GM19467 (cell line): ENCODE measurements at regions not wholly inside any gene's neighbourhood (a gene's known extent, or its start where the extent isn't known, plus 50 kb on each side); places are given as distances from the start of the nearest gene placed in this dataset.

ENCODE experiments used
- ATAC-seq: cut with Tn5 transposase; IDR thresholded peaks from one replicate; pipeline ENCODE4 v1.9.1; 2021; ENCODE audit warnings: mild to moderate bottlenecking, moderate library complexity; ENCODE audit not compliant: unreplicated experiment

DNA sequence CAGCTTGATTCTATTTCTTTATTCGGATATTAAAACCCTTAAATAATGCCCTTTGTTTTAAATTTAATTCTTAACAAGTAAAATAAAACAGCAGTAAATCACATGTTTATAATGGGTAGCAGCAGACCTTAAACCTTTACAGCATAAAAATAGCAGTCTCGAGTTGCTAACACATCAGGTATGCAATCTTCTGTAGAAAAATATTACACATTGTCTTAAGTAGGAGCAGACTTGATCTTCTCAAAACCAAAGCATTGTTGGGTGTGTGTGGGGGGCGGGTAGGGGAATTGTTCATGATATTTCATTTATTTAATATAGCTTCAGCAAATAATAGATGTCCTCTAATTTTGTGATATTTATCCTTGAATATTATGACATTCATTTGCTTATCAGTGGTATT, 331.4 kb downstream of the PCDH7 start:
- ATAC-seq = no peak

DNA sequence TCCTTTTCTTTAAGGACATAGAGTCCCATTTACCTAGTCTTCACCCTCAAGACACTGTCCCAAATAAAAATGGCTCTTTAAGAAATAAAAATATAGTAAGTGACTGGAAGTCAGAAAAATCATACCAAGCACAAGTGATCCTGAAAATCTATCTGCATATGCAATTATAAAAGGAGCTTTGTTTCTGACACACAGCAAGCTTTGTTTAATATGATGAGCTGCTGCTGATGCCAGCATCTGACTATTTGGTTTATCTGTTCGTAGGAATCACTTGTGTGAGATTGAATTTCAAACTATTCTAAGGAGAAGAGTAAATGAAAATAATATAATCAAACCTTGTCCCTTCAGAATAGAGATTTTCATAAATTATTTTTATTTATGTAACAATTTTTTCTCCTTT, 332.4 kb downstream of the PCDH7 start:
- no peak for ATAC-seq

DNA sequence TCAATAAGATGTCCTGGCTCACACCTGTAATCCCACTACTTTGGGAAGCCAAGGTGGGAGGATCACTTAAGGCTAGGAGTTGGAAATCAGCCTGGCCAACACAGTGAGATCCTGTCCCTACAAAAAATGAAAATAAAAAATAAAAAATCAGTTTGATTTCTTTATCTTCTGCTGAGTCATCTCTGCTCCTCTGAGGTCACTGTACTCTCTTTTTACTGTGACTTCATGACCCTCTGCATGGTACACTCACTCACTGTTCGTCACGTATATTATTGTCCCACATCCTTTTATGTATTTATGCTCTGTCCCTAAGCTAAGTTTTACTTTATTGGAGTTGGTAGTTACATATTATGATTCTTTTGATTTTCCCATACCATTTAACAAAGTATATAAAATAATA, 333.3 kb downstream of the PCDH7 start:
- no peak for ATAC-seq

DNA sequence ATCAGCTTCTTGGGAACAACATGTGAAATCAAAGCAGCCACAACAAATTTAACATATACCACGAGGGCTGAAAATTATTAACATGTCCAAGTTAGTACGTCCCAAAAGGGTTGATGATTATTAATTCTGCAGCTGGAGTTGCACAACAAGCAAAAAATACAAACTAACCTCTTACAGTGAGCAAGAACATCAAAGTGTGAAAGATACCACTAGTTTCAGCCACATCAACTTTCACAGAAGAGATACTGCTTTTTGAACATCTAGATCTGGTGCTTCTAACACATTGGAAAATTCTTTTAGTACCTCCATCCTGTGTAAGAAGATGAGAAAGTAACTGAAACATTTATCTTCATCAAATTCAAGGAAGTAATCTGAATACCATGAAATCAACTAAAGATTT, 334.1 kb downstream of the PCDH7 start:
- no peak for ATAC-seq

DNA sequence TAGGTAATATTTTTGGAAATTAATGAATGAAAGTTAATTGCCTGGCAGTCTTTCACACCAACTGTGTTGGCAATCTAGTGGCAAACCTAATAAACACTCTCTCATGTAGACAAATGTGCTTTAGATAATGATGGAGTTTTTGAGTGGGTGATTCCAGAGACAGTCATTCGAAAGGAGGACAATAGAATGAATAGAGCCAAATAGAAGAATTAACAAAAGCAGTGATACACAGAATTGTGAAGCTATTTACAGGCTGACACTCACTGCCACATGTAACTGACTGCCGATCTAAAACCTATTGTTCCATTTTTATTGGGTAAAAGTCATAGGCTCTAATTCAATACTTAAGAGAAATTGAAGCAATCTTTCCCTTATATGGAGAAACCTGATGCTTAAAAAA, 338.5 kb downstream of the PCDH7 start:
- ATAC-seq = no peak

DNA sequence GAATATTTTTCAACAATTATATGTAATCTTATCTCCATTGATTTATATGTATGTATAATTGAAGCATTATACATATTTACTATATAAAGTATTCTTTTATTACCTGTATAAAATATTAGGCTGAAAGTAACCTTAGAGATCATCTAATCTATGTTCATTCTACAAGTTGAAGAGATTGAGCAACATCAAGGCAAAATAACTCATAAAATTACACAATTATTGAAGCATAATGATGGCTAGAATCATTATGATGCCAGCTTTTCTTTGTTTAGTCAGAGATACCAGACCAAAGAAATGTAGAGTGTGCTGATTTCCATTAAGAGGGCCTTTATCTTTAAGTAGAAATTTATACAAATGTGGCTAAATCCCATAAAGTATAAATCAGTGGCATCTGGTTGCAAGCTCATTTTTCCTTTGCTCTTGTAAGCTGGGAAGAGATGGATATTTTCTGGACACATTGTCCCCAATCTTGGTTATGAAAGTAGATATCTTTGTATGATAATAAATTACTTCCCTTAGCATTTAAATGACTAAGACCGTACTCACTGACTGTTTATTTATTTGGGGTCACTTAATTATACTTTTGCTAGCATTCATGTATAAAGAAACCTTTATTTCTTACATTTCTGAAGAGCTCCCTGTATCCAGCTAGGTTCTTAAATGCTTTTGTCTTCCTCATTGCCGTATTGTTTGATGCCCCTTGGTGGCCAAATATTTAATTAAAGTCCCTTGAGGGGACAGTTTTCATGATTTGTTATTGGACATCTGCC, 339.8 kb downstream of the PCDH7 start:
- ATAC-seq = no peak

DNA sequence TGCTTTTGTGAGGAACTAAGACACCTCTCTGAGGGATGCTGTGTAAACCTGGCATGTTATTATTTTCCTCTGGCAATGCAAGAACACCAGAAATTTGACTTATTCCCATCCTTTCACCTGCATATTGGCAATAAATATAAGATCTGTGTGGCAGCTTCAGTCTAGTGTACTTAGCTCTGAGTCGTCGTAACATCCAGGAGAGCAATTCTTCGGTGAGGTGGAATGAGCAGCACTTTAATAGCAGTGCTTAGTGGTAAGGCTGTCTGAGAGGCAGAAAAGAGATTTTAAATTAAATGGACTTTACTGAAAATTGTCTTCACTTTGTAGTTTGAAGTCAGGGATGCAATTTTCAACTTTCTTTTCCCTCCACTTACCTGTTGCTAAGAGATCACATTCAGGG, 344.9 kb downstream of the PCDH7 start:
- no peak for ATAC-seq

DNA sequence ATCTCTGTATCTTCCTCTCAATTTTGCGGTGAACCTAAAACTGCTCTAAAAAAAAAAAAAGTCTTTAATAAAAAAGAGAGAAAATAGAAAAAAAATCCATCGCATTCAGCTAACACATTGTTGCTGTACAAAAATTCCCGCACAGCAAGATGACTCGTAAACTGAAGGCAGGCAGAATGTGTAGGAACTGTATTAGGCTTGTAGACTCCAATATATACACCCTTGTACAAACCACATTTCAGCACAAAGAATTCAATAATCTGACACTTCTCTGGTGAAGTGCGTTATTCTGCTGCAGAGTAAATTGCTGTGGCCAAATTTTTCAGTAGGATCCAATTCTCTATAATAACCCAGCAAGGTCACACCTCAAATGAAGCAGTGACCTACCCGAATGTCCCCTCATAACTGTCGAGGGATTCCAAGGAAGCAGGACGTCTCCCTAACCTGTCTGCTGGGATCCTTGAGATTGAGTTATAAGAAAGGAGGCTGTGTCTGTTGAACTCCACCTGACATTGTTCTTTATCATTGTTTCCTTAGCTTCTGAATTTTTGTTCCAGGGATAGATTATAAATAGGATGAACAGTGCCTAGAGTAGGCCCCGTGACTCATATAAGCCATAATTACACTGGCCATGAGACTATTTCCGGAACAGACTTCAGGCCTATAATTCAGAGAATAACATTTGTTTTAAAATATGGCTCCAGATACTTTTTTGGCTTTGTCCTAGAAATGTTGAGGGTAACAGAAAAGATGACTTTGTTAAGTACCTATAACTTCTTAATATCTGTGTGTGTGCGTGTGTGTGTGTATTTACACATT, 348.3 kb downstream of the PCDH7 start:
- ATAC-seq = no peak

DNA sequence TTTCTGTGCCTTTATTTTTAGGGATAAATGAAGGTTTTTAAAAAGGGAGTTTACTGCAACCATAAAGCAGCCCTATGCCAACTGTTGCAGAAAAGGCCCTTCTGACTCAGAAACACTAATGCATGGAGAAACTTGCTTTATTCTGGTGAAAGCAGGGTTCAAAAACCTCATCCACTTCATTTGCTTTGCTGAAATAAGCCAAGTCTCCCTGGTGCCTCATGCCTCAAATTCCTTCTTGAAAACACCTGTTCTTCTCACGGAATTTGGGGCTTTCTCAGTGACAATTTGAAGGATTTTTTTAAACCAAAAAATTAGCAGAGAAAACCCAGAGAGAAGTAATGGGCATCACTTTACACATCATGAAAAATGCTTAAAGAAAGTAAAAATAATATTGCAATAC, 349.0 kb downstream of the PCDH7 start:
- ATAC-seq = no peak

DNA sequence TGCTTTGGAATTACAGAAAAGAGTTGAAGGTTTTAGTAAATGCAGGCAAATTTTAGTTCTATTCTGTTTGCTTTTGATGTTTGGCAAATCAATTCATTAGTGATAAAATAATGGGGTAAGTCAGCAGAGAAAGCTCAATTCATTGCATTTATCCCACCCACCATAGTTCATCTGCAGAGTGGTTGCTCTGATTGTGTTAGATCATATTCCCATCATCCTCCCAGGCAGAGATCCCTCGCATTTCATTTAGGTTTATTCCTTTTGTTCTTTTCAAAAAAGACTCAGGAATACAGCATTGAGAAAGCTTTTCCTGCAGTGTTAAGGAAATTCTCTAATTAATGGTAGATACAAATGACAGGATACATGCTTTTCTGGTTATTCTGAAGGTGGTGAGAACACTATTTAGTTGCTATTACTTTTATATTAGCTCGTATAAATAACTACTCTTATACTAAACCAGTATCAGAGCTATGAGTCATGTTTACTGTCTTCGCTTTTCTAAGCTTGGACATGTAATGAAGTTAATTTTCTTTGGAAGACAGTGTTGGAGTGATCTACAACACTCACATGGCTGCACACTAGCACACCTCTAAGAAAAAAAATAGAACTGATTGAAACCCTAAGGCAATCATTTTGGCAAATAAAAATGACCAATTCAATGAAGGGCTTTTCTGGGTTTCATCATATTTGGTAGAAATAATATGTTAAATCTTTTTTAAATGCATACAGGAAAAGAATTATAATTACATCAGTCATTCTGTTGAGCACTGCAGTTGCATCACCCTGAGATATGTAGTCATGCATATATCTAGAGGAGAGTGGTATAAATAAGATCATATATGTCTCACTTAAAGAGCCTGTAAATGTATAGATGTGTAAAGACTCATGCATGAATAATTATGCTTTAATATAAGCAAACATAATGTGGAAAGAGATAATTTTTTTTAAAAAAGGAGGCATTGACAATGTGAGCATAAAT, 351.6 kb downstream of the PCDH7 start:
- no peak for ATAC-seq

DNA sequence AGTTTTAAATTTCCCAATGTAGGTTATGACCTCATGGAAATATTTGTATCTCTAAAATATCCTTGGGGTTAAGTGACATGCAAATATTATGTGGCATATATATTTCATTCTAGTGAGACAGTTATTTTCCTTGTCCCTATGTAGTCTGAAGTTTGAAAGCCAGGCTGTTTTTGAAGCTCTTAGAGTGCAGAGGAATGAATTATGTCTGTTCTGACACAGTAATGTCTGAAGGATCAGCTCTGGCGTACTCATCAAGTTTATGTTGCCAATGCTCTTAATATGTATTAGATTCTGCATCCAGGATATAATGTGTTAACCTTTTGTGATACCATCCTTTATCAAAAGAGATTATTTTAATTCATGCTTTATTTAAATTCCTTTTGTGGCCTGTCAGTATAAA, 355.8 kb downstream of the PCDH7 start:
- no peak for ATAC-seq

DNA sequence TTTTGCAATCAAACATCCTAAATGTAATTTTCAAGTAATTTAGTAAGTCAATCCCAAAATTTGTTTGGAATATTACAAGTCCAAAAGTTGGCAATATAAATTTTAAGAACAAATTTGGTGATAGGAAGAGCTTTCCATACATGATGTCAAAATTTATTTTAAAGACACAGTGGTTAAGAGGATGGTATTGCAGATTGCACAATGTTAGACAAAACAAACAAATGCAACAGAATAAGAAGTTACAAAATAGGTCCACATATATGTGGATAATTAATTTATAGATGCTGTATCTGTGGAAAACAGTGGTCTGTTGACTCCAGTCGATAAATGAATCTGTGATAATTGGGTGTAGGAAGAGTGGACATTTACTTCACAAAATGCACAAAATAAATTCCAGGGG, 358.5 kb downstream of the PCDH7 start:
- ATAC-seq = no peak

DNA sequence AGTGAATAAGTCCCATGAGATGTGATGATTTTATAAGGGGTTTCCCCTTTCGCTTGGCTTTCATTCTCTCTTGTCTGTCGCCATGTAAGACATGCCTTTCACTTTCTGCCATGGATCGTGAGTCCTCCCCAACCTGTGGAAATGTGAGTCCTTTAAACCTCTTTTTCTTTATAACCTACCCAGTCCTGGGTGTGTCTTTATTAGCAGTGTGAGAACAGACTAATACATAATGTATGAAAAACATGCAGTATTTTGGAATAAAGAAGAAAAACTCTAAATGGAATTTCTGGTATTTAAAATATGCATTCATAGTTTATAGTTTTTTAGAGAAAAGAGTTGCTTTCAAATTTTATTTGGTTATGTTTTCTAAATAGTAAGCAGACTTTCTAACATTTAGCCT, 360.7 kb downstream of the PCDH7 start:
- no peak for ATAC-seq

DNA sequence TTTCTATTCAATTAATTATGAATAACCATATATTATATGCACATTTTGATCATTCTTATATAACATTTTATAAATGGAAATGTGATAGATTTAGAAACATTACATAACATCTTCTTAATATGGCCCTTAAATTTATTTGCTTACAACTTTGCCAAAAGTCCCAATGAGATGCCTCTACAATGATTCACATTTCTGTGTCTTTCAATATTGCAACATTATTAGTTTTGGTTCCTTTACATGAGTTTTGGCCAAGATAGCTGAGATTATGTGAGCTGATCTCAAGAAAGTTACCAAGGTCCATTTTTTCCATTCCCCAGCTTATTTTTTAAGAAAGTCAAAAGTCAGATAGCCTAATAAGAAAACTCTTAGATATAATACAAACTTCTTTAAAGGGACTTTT, 361.2 kb downstream of the PCDH7 start:
- ATAC-seq = no peak

DNA sequence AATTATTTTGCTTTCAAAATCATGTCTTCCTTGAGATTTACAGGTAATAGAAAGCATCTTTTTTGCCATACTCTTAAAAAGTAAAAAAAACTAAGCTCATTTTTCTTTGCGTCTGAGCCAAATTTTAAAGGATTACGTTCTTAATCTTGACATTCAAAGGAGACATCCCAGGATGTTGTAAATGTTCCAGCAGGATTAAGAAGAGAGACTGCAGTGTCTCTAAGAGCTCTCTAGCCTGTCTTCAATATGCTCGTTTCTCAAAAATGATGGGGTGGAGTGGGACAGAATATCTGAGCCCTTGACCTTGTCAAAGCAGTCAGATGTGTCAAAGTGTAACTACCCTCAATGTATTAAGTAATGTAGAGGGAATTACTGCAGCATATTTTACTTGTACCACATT, 363.3 kb downstream of the PCDH7 start:
- ATAC-seq = no peak

DNA sequence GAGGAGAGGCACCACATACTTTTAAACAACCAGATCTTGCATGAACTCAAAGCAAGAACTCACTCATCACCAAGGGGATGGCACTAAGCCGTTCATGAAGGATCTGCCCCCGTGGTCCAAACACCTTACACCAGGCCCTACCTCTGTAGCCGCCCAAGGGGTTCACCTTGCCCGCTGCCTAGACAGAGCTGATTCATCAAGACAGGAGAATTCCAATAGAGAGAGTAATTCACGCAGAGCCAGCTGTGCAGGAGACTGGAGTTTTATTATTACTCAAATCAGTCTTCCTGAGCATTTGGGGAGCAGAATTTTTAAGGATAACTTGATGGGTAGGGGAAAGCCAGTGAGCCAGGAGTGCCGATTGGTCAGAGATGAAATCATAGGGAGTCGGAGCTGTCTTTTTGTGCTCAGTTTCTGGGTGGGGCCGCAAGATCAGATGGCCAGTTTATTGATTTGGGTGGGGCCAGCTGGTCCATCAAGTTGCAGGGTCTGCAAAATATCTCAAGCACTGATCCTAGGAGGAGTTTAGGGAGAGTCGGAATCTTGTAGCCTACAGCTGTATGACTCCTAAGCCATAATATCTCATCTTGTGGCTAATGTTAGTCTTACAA, 364.7 kb downstream of the PCDH7 start:
- ATAC-seq = no peak

DNA sequence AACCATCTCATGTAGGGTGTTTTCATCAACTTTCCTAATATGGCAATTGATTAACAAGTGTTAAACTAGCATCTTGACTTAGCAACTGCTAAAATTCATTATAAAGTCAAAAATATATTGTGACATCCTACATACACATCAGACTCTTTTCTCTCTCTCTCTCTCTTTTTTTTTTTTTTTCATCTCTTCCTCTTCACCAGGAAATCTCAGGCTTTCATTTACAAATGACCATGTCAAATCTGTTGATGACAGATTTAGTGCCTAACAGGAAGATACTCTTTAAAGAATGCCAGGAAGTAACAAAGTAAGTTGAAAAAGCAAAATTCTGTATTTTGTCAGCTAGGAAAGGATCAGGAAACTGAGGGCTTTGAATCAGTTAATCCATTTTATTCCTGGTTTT, 365.5 kb downstream of the PCDH7 start:
- no peak for ATAC-seq

DNA sequence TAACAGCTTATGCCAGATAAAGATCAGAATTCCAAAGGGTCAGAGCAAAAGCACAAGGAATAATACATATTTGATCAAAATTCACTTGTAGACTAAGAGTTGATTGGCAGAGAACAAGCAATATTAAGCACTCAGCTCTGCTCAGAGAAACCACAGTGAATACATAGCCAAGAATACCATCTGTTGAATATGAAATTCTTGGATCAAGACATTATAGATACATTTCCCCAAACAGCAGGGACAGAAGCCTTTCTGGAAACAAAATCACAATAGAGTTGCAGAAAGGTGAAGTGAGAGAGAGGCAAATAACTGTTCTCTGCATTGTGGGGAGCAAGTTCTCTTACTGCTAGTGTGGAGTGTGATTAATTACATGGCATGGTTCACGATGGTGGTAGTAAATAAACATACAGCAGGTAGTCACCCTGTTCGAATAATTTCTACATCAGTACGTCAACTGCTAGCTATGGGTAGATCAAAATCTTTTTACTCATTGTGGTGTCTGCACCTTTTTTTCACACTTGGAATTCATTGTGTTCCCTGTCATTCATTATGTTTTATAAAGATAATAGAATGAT, 366.7 kb downstream of the PCDH7 start:
- ATAC-seq = no peak

DNA sequence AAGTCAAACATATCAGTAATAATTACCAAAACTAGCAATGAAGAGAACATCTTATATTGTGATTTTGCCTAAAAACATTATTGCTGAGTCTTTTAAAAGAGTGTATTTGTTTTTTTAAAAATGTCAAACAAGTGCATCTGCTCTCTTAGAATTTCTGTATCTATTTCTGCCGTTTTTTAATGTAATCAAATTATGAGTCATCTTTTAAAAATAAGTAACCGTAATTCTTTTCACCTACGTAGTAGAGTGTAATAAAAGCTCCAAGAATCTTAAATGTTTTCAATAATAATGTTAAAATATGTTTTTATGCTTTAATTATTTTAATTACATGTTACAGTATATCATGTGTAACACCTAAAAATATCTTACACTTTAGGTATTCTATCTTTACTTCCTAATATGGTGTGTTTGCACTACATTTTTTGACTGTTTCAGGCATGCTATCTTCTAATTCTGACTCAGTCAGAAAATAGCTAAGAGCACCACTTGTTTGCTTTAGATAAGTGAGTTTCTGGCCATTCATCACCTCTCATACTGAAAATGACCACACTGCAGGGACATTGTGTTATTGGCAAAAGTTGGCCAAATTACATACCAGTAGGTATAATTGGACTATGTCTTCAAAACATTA, 368.5 kb downstream of the PCDH7 start:
- no peak for ATAC-seq

DNA sequence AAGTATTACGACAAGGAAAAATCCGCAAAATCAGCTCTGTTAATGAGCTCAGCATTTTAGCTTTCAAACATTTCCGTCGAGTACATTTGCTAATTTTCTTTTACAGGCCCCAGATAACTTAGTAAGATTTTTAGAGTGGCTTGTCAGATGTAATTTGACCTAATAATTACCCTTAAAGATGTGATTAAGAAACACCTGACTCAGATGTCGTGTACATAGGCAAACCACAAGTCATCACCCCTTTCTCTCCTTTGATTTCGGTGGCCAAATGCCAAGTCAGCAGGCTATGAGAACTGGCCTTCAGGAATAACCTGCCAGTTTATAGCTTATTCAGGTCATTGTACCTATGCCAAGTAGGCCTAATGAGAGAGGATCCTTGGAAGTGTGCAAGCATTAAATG, 369.6 kb downstream of the PCDH7 start:
- ATAC-seq = no peak
